GM12878 (cell line): ENCODE measurements at regions not wholly inside any gene's neighbourhood (a gene's known extent, or its start where the extent isn't known, plus 50 kb on each side); places are given as distances from the start of the nearest gene placed in this dataset.

Source experiments
- ATAC-seq: fragments of 200-7000 bp; cut with Tn5 transposase; 3 replicates; pipeline ENCODE4 v1.9.1; 2020; ENCODE audit warnings: mild to moderate bottlenecking, moderate library complexity
- BruUV-seq: library from RNA; stranded (reverse); fragments of 400-500 nt; replicated peaks from 2 replicates; lab custom pipeline; 2021; lab: Mats Ljungman, UMichigan
- CTCF ChIA-PET: fragments of 300-600 bp; sonication (Branson Sonifier 250); formaldehyde crosslinking; extraction: SDS; loops from one replicate; lab custom pipeline; 2021; ENCODE audit warnings: inconsistent platforms; lab: Yijun Ruan, JAX
- POLR2A ChIA-PET: fragments of 350-600 bp; formaldehyde crosslinking; extraction: SDS; loops from one replicate; lab custom pipeline; 2021; ENCODE audit warnings: inconsistent platforms; lab: Charles Lee
- RAD21 ChIA-PET: fragments of 300-600 bp; sonication (Branson Sonifier 250); formaldehyde crosslinking; loops from one replicate; lab custom pipeline; 2023; ENCODE audit warnings: antibody characterized with exemption; ENCODE audit not compliant: unreplicated experiment; lab: Charles Lee
- SMC1A ChIA-PET: fragments of 300-600 bp; sonication (Branson Sonifier 250); formaldehyde crosslinking; loops from one replicate; lab custom pipeline; 2023; ENCODE audit not compliant: unreplicated experiment, uncharacterized antibody; lab: Charles Lee
- DNase-seq: peaks from one replicate; pipeline ENCODE4 v3.0.0-alpha.2; 2011; ENCODE audit warnings: low read depth, low spot score
- FAIRE-seq: peaks from 3 replicates; lab custom pipeline; 2011; peaks lifted over from hg19 to GRCh38; lab: Jason Lieb, UNC
- H2AFZ ChIP-seq: 2 replicates; pipeline ENCODE4 v1.6.0; 2011; ENCODE audit warnings: low read depth, low read length, control low read depth; ENCODE audit not compliant: control insufficient read depth
- H3K27ac ChIP-seq: 2 replicates; pipeline ENCODE4 v1.5.1; 2011; ENCODE audit warnings: control low read depth; ENCODE audit not compliant: control insufficient read depth, insufficient read depth
- H3K27me3 ChIP-seq, 2 experiments: replicated peaks in 1 of 2; 2 replicates each; pipeline versions ENCODE4 v1.6.0 to v1.6.1; 2011; ENCODE audit warnings: low read length in 1 of 2; ENCODE audit not compliant: control insufficient read depth in 2 of 2, insufficient read depth in 2 of 2
- H3K36me3 ChIP-seq, 2 experiments: 2 replicates each; pipeline ENCODE4 v1.5.1; 2011; ENCODE audit warnings: low read length in 1 of 2; ENCODE audit not compliant: control insufficient read depth in 2 of 2, insufficient read depth in 2 of 2
- H3K4me1 ChIP-seq: 2 replicates; pipeline ENCODE4 v1.6.1; 2011; ENCODE audit warnings: mild to moderate bottlenecking, low read length, moderate library complexity, mixed read lengths; ENCODE audit not compliant: control insufficient read depth, insufficient read depth
- H3K4me2 ChIP-seq: 2 replicates; pipeline ENCODE4 v1.6.0; 2011; ENCODE audit warnings: control low read depth; ENCODE audit not compliant: control insufficient read depth, insufficient read depth
- H3K4me3 ChIP-seq: fragments of 200-600 bp; sonication (generic); 2 replicates; pipeline ENCODE4 v1.5.1; 2016
- H3K79me2 ChIP-seq: 2 replicates; pipeline ENCODE4 v1.6.0; 2011; ENCODE audit warnings: low read length; ENCODE audit not compliant: control insufficient read depth, insufficient read depth
- H3K9ac ChIP-seq: 2 replicates; pipeline ENCODE4 v1.8.0; 2011; ENCODE audit warnings: low read length, control low read depth, mixed read lengths; ENCODE audit not compliant: control insufficient read depth, insufficient read depth
- H3K9me3 ChIP-seq: replicated peaks from 3 replicates; pipeline ENCODE4 v1.5.1; 2011; ENCODE audit warnings: mild to moderate bottlenecking, low read length; ENCODE audit not compliant: control insufficient read depth, insufficient read depth
- H4K20me1 ChIP-seq: 2 replicates; pipeline ENCODE4 v1.6.0; 2011; ENCODE audit not compliant: control insufficient read depth, insufficient read depth
- BMI1 ChIP-seq: fragments of 450-650 bp; IDR thresholded peaks from 2 replicates; pipeline ENCODE4 v1.6.1; 2016; ENCODE audit warnings: mild to moderate bottlenecking, moderate library complexity, borderline replicate concordance
- CEBPB ChIP-seq, 2 experiments: fragments of 150-350 bp in 1 of 2; IDR thresholded peaks; 2 replicates each; pipeline ENCODE4 v1.6.1; 2012 to 2014; ENCODE audit warnings: low read depth in 2 of 2, low read length in 2 of 2, borderline replicate concordance in 1 of 2, inconsistent platforms in 1 of 2
- CHD1 ChIP-seq: IDR thresholded peaks from 2 replicates; pipeline ENCODE4 v1.6.1; 2012; ENCODE audit warnings: low read depth, low read length, improper control_type of control experiment
- HDAC2 ChIP-seq: fragments of 200-600 bp; sonication (generic); IDR thresholded peaks from 2 replicates; pipeline ENCODE4 v1.6.1; 2017
- NR2C1 ChIP-seq: fragments of 450-650 bp; IDR thresholded peaks from 2 replicates; pipeline ENCODE4 v1.6.1; 2017; ENCODE audit warnings: antibody characterized with exemption, mild to moderate bottlenecking, moderate library complexity
- RBBP5 ChIP-seq: fragments of 200-600 bp; sonication (generic); conservative IDR thresholded peaks from 2 replicates; pipeline ENCODE4 v1.6.1; 2016
- SIN3A ChIP-seq: IDR thresholded peaks from 2 replicates; pipeline ENCODE4 v1.6.1; 2012; ENCODE audit warnings: low read depth, low read length, improper control_type of control experiment
- SMAD1 ChIP-seq: fragments of 450-650 bp; IDR thresholded peaks from 2 replicates; pipeline ENCODE4 v1.6.1; 2018; ENCODE audit warnings: mild to moderate bottlenecking, low read depth; ENCODE audit not compliant: partially characterized antibody
- SPI1 ChIP-seq: IDR thresholded peaks from 2 replicates; pipeline ENCODE4 v1.6.1; 2011; ENCODE audit warnings: low read depth, mild to moderate bottlenecking, low read length, moderate library complexity, borderline replicate concordance; ENCODE audit not compliant: insufficient read depth
- SUZ12 ChIP-seq: fragments of 200-600 bp; sonication (generic); IDR thresholded peaks from one replicate; pipeline ENCODE4 v1.6.1; 2018; ENCODE audit warnings: antibody characterized with exemption, mild to moderate bottlenecking; ENCODE audit not compliant: unreplicated experiment
- YY1 ChIP-seq: IDR thresholded peaks from 2 replicates; pipeline ENCODE4 v1.6.1; 2011; ENCODE audit warnings: low read depth, mild to moderate bottlenecking, low read length
- ZNF24 ChIP-seq: fragments of 450-650 bp; IDR thresholded peaks from 2 replicates; pipeline ENCODE4 v1.6.1; 2017; ENCODE audit warnings: antibody characterized with exemption, mild to moderate bottlenecking
- in situ Hi-C: fragments of 300-500 bp; cut with MboI; formaldehyde crosslinking; loops from 9 replicates; pipeline ENCODE4 v1.14.3; 2018; ENCODE audit warnings: mixed read lengths
- intact Hi-C: fragments of 100-400 bp; cut with micrococcal nuclease; formaldehyde crosslinking; loops from one replicate; pipeline ENCODE4 v1.14.2; 2022; ENCODE audit not compliant: unreplicated experiment
- TF ChIP-seq, protein P1 (sequence below): fragments of 450-650 bp; IDR thresholded peaks from 2 replicates; pipeline ENCODE4 v1.6.1; 2018; ENCODE audit warnings: mild to moderate bottlenecking, low read depth, moderate library complexity; ENCODE audit not compliant: partially characterized antibody
- TF ChIP-seq, protein P2 (sequence below), 3 experiments: IDR thresholded peaks in 2 of 3; conservative IDR thresholded peaks in 1 of 3; 2 replicates each; pipeline ENCODE4 v1.5.1; 2011; ENCODE audit warnings: low read depth in 3 of 3, low read length in 3 of 3, mild to moderate bottlenecking in 3 of 3, control low read depth in 2 of 3, moderate library complexity in 2 of 3, inconsistent platforms in 1 of 3, mixed read lengths in 1 of 3; ENCODE audit not compliant: control insufficient read depth in 2 of 3, insufficient read depth in 1 of 3; ENCODE audit errors: extremely low read depth in 1 of 3
- TF ChIP-seq, protein P3 (sequence below): fragments of 150-350 bp; IDR thresholded peaks from 2 replicates; pipeline ENCODE4 v1.6.1; 2014; ENCODE audit warnings: mild to moderate bottlenecking, low read depth, low read length

DNA sequence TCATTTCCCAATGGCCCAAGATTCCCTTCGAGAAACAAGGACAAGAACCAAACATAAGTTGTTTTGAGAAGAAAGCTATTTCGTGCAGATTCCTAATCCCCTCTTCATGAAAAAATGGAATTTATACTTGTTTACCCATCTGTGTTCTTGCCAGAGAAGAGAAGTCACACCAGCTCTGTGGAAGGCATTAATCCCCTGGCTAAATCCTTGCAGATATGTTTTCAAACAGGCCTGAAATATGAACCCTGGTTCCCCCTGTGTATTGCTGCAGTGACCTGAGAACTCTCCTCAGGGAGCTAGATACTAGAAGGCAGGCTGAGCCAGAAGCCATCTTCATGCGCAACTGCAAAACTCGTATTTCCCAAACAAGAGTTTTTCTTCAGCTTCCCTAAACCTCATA, 337.7 kb downstream of the NEK10 start (continued):
- TF ChIP-seq, protein P1, sequence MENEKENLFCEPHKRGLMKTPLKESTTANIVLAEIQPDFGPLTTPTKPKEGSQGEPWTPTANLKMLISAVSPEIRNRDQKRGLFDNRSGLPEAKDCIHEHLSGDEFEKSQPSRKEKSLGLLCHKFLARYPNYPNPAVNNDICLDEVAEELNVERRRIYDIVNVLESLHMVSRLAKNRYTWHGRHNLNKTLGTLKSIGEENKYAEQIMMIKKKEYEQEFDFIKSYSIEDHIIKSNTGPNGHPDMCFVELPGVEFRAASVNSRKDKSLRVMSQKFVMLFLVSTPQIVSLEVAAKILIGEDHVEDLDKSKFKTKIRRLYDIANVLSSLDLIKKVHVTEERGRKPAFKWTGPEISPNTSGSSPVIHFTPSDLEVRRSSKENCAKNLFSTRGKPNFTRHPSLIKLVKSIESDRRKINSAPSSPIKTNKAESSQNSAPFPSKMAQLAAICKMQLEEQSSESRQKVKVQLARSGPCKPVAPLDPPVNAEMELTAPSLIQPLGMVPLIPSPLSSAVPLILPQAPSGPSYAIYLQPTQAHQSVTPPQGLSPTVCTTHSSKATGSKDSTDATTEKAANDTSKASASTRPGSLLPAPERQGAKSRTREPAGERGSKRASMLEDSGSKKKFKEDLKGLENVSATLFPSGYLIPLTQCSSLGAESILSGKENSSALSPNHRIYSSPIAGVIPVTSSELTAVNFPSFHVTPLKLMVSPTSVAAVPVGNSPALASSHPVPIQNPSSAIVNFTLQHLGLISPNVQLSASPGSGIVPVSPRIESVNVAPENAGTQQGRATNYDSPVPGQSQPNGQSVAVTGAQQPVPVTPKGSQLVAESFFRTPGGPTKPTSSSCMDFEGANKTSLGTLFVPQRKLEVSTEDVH, result no peak

DNA sequence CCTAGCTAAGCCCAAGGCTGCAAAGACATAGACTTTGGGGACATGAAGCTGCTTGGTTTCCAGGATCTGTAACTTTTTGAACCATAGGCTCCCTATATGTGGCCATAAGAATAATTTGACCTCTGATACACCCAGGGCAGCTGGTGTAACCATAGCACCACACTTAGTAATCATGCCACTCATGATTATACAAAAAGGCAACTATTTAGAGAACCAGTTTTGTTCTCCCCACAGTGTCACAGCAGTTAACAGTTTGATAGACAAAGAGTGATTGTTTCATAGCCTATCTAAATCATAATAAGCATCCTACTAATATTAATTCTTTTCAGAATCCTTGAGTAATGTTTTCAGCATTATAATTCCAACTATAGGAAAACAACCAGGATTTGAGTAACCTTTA, 334.9 kb downstream of the NEK10 start:
- no TSS peak for BruUV-seq
- DNase-seq, result no peak
- in situ Hi-C loops (no loop called here), intact Hi-C loops (no loop called here)
- SMC1A ChIA-PET, result no interaction called here
- CTCF ChIA-PET, result no interaction called here
- no peak overlapping the region for H3K4me2 ChIP-seq
- no peak overlapping the region for H3K9ac ChIP-seq
- no peaks in the 10 kb centered on the region for H3K4me1 ChIP-seq
- no peaks in the 10 kb centered on the region for H3K79me2 ChIP-seq
- no peak overlapping the region for H3K4me3 ChIP-seq
- no peaks in the 10 kb centered on the region for H3K27me3 ChIP-seq
- no peak for ATAC-seq
- RAD21 ChIA-PET, result no interaction called here
- no peaks in the 10 kb centered on the region for H4K20me1 ChIP-seq
- FAIRE-seq, result no peak
- H3K27ac ChIP-seq, result no peak overlapping the region
- POLR2A ChIA-PET, result no interaction called here
- no peaks in the 10 kb centered on the region for H3K9me3 ChIP-seq
- H2AFZ ChIP-seq, result no peak overlapping the region
- H3K36me3 ChIP-seq, result no peaks in the 10 kb centered on the region
- TF ChIP-seq, protein P2, sequence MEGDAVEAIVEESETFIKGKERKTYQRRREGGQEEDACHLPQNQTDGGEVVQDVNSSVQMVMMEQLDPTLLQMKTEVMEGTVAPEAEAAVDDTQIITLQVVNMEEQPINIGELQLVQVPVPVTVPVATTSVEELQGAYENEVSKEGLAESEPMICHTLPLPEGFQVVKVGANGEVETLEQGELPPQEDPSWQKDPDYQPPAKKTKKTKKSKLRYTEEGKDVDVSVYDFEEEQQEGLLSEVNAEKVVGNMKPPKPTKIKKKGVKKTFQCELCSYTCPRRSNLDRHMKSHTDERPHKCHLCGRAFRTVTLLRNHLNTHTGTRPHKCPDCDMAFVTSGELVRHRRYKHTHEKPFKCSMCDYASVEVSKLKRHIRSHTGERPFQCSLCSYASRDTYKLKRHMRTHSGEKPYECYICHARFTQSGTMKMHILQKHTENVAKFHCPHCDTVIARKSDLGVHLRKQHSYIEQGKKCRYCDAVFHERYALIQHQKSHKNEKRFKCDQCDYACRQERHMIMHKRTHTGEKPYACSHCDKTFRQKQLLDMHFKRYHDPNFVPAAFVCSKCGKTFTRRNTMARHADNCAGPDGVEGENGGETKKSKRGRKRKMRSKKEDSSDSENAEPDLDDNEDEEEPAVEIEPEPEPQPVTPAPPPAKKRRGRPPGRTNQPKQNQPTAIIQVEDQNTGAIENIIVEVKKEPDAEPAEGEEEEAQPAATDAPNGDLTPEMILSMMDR (IDR thresholded peaks at IDR 0.05 in 2 of 3, conservative IDR thresholded peaks at IDR 0.05 in 1 of 3; ENCODE audit: control insufficient read depth in 2 of 3, extremely low read depth in 1 of 3, insufficient read depth in 1 of 3, low read depth in 3 of 3, low read length in 3 of 3), result no peak
- TF ChIP-seq SIN3A (no peak), SUZ12 (no peak), ZNF24 (no peak), CHD1 (no peak), CEBPB (IDR thresholded peaks at IDR 0.05; ENCODE audit: borderline replicate concordance in 1 of 2, low read depth in 2 of 2, low read length in 2 of 2) (no peak), SPI1 (no peak), NR2C1 (no peak), SMAD1 (no peak), HDAC2 (no peak), YY1 (no peak), RBBP5 (no peak), BMI1 (no peak)
- TF ChIP-seq, protein P1, result no peak
- TF ChIP-seq, protein P3, sequence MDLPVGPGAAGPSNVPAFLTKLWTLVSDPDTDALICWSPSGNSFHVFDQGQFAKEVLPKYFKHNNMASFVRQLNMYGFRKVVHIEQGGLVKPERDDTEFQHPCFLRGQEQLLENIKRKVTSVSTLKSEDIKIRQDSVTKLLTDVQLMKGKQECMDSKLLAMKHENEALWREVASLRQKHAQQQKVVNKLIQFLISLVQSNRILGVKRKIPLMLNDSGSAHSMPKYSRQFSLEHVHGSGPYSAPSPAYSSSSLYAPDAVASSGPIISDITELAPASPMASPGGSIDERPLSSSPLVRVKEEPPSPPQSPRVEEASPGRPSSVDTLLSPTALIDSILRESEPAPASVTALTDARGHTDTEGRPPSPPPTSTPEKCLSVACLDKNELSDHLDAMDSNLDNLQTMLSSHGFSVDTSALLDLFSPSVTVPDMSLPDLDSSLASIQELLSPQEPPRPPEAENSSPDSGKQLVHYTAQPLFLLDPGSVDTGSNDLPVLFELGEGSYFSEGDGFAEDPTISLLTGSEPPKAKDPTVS, result no peak
